GM23338 (cell line): ENCODE measurements at regions not wholly inside any gene's neighbourhood (a gene's known extent, or its start where the extent isn't known, plus 50 kb on each side); places are given as distances from the start of the nearest gene placed in this dataset.

Experiments
- ATAC-seq: fragments of 200-7000 bp; cut with Tn5 transposase; 3 replicates; pipeline ENCODE4 v1.9.1; 2020
- DNase-seq: peaks from one replicate; pipeline ENCODE4 v3.0.0-alpha.2; 2015; ENCODE audit warnings: low spot score
- H2AFZ ChIP-seq: fragments of 200-600 bp; sonication (generic); 2 replicates; pipeline ENCODE4 v1.8.0; 2016; ENCODE audit warnings: antibody characterized with exemption, mild to moderate bottlenecking, moderate library complexity
- H3F3A ChIP-seq: fragments of 200-600 bp; sonication (generic); replicated peaks from 2 replicates; pipeline ENCODE4 v1.8.0; 2017; ENCODE audit warnings: antibody characterized with exemption, mixed run types, low read depth
- H3K27ac ChIP-seq: fragments of 200-600 bp; sonication (generic); 2 replicates; pipeline ENCODE4 v1.6.1; 2016; ENCODE audit warnings: low read depth
- H3K27me3 ChIP-seq: fragments of 200-600 bp; sonication (generic); 2 replicates; pipeline ENCODE4 v1.8.0; 2016; ENCODE audit warnings: mild to moderate bottlenecking, mixed run types, moderate library complexity; ENCODE audit not compliant: insufficient read depth
- H3K36me3 ChIP-seq: fragments of 200-600 bp; sonication (generic); 2 replicates; pipeline ENCODE4 v1.8.0; 2016; ENCODE audit warnings: mild to moderate bottlenecking; ENCODE audit not compliant: insufficient read depth
- H3K4me1 ChIP-seq: fragments of 200-600 bp; sonication (generic); 2 replicates; pipeline ENCODE4 v1.8.0; 2016; ENCODE audit warnings: mild to moderate bottlenecking, moderate library complexity; ENCODE audit not compliant: insufficient read depth
- H3K4me2 ChIP-seq: fragments of 200-600 bp; sonication (generic); 2 replicates; pipeline ENCODE4 v1.7.1; 2017; ENCODE audit warnings: mixed run types
- H3K4me3 ChIP-seq: fragments of 200-600 bp; sonication (generic); 2 replicates; pipeline ENCODE4 v1.6.1; 2016; ENCODE audit warnings: mixed run types
- H3K79me2 ChIP-seq: fragments of 200-600 bp; sonication (generic); replicated peaks from 2 replicates; pipeline ENCODE4 v1.8.0; 2017; ENCODE audit warnings: mild to moderate bottlenecking; ENCODE audit not compliant: insufficient read depth
- H3K9me2 ChIP-seq: fragments of 200-600 bp; sonication (generic); 2 replicates; pipeline ENCODE4 v1.8.0; 2017; ENCODE audit not compliant: insufficient read depth
- H4K20me1 ChIP-seq: fragments of 200-600 bp; sonication (generic); replicated peaks from 2 replicates; pipeline ENCODE4 v1.8.0; 2017; ENCODE audit warnings: mild to moderate bottlenecking; ENCODE audit not compliant: insufficient read depth
- H3K27ac Mint-ChIP-seq: 2 replicates; pipeline ENCODE4 v1.8.0; 2020; ENCODE audit warnings: inconsistent platforms, mild to moderate bottlenecking, moderate library complexity, mixed read lengths
- H3K27me3 Mint-ChIP-seq: 3 replicates; pipeline ENCODE4 v1.8.0; 2022; ENCODE audit warnings: low read depth, mild to moderate bottlenecking, moderate library complexity, mixed read lengths, inconsistent platforms; ENCODE audit not compliant: insufficient read depth, poor library complexity
- H3K36me3 Mint-ChIP-seq: 3 replicates; pipeline ENCODE4 v1.8.0; 2021; ENCODE audit warnings: low read depth, mild to moderate bottlenecking, inconsistent platforms, moderate library complexity, mixed read lengths
- H3K4me1 Mint-ChIP-seq: 3 replicates; pipeline ENCODE4 v1.8.0; 2020; ENCODE audit warnings: mild to moderate bottlenecking, inconsistent platforms, mixed read lengths
- H3K4me3 Mint-ChIP-seq: 3 replicates; pipeline ENCODE4 v1.8.0; 2021; ENCODE audit warnings: moderate library complexity, mild to moderate bottlenecking, inconsistent platforms, mixed read lengths
- H3K9me3 Mint-ChIP-seq: 3 replicates; pipeline ENCODE4 v1.8.0; 2020; ENCODE audit warnings: moderate library complexity, mild to moderate bottlenecking, inconsistent platforms, mixed read lengths
- CREB1 ChIP-seq: fragments of 250-450 bp; sonication (Bioruptor Pico); IDR thresholded peaks from 2 replicates; pipeline ENCODE4 v1.5.0; 2020; ENCODE audit warnings: low read depth, mild to moderate bottlenecking, moderate library complexity
- JUNB ChIP-seq: IDR thresholded peaks from one replicate; pipeline ENCODE4 v1.6.1; 2016; ENCODE audit warnings: antibody characterized with exemption; ENCODE audit not compliant: unreplicated experiment
- NANOG ChIP-seq: IDR thresholded peaks from 2 replicates; pipeline ENCODE4 v1.6.1; 2016; ENCODE audit warnings: antibody characterized with exemption, borderline replicate concordance
- POLR2AphosphoS5 ChIP-seq: IDR thresholded peaks from 2 replicates; pipeline ENCODE4 v1.6.1; 2016; ENCODE audit warnings: antibody characterized with exemption, low read depth
- TF ChIP-seq, protein P1 (sequence below), 2 experiments: fragments of 200-600 bp in 1 of 2; sonication (generic) in 1 of 2; conservative IDR thresholded peaks; 2 replicates each; pipeline versions ENCODE4 v1.5.1 to v1.6.1; 2016 to 2017; ENCODE audit warnings: antibody characterized with exemption in 2 of 2, low read depth in 2 of 2, mild to moderate bottlenecking in 2 of 2, moderate library complexity in 1 of 2
- TF ChIP-seq, protein P2 (sequence below): IDR thresholded peaks from 2 replicates; pipeline ENCODE4 v1.6.1; 2016; ENCODE audit warnings: antibody characterized with exemption
- TF ChIP-seq, protein P3 (sequence below): fragments of 250-450 bp; sonication (Bioruptor Pico); IDR thresholded peaks from 2 replicates; pipeline ENCODE4 v1.5.0; 2020; ENCODE audit warnings: mild to moderate bottlenecking, moderate library complexity

DNA sequence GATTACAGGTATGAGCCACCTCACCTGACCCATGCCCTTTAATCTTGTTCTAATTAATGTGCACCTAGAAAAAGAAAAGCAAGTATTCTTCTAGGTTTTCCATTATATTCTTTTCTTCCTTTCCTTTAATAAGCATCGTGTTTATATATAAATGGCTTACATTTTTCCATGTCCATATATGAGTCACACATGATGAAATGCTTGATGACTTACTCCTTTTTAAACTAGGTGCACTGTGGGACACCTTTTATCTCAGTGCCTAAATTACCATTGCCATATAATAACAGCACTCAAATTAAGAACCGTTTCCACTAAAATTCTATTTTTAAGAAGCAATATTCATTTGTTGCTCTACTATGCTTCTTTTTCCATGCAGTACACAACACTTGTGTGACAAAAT lies 363.3 kb downstream of the LIG4 start (continued):
- TF ChIP-seq, protein P1, sequence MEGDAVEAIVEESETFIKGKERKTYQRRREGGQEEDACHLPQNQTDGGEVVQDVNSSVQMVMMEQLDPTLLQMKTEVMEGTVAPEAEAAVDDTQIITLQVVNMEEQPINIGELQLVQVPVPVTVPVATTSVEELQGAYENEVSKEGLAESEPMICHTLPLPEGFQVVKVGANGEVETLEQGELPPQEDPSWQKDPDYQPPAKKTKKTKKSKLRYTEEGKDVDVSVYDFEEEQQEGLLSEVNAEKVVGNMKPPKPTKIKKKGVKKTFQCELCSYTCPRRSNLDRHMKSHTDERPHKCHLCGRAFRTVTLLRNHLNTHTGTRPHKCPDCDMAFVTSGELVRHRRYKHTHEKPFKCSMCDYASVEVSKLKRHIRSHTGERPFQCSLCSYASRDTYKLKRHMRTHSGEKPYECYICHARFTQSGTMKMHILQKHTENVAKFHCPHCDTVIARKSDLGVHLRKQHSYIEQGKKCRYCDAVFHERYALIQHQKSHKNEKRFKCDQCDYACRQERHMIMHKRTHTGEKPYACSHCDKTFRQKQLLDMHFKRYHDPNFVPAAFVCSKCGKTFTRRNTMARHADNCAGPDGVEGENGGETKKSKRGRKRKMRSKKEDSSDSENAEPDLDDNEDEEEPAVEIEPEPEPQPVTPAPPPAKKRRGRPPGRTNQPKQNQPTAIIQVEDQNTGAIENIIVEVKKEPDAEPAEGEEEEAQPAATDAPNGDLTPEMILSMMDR (conservative IDR thresholded peaks at IDR 0.05; ENCODE audit: low read depth in 2 of 2) = no peak
- TF ChIP-seq, protein P2, sequence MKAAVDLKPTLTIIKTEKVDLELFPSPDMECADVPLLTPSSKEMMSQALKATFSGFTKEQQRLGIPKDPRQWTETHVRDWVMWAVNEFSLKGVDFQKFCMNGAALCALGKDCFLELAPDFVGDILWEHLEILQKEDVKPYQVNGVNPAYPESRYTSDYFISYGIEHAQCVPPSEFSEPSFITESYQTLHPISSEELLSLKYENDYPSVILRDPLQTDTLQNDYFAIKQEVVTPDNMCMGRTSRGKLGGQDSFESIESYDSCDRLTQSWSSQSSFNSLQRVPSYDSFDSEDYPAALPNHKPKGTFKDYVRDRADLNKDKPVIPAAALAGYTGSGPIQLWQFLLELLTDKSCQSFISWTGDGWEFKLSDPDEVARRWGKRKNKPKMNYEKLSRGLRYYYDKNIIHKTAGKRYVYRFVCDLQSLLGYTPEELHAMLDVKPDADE = no peak

DNA sequence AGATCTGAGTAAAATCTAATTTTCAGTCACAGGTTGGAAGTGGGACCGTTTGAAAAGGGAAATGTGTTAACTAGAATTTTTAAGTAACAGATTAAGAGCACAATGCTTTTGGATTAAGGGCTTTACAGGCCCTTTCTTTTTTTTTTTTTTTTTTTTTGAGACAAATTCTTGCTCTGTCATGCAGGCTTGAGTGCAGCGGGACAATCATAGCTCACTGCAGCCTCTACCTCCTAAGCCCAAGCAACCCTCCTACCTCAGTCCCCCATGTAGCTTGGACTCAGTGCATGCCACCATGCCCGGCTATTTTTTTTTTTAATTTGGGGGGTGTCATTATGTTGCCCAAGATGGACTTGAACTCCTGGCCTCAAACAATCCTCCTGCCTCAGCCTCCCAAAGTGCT lies 363.7 kb downstream of the LIG4 start:
- Mint-ChIP-seq H3K9me3 (no peaks in the 10 kb centered on the region), H3K4me1 (peaks cover 24% of the 10 kb centered on the region), H3K27me3 (no peaks in the 10 kb centered on the region), H3K36me3 (no peaks in the 10 kb centered on the region), H3K27ac (no peak overlapping the region), H3K4me3 (no peak overlapping the region)
- no peaks in the 10 kb centered on the region for H3K27me3 ChIP-seq
- peaks cover 38% of the 10 kb centered on the region for H3K79me2 ChIP-seq
- DNase-seq (no peak), ATAC-seq (no peak; the same call in 2 of the 3 replicates)
- H3K9me2 ChIP-seq = no peaks in the 10 kb centered on the region
- peaks cover 7% of the 10 kb centered on the region; the same call in 1 of the 2 replicates for H3K4me1 ChIP-seq
- TF ChIP-seq, protein P1 (conservative IDR thresholded peaks at IDR 0.05; ENCODE audit: low read depth in 2 of 2) = no peak
- H3K36me3 ChIP-seq = no peaks in the 10 kb centered on the region
- H3F3A ChIP-seq = no peaks in the 10 kb centered on the region
- no peak overlapping the region for H3K27ac ChIP-seq
- H2AFZ ChIP-seq = no peak overlapping the region
- H3K4me3 ChIP-seq = no peak overlapping the region
- H4K20me1 ChIP-seq = no peaks in the 10 kb centered on the region
- no peak overlapping the region for H3K4me2 ChIP-seq

GRCh38 chr13:107847406-107847805 lies 367.9 kb downstream of the LIG4 start:
- DNase-seq = peak; percentile 60
- Histone ChIP-seq H3F3A (no peaks in the 10 kb centered on the region), H3K27me3 (no peaks in the 10 kb centered on the region), H3K4me2 (no peak overlapping the region), H3K36me3 (no peaks in the 10 kb centered on the region), H3K79me2 (peaks cover 24% of the 10 kb centered on the region), H3K27ac (no peak overlapping the region), H4K20me1 (no peaks in the 10 kb centered on the region), H3K9me2 (no peaks in the 10 kb centered on the region), H3K4me3 (no peak overlapping the region), H3K4me1 (peaks cover 28% of the 10 kb centered on the region), H2AFZ (no peak overlapping the region)
- Mint-ChIP-seq H3K4me1 (peaks cover 41% of the 10 kb centered on the region), H3K9me3 (no peaks in the 10 kb centered on the region), H3K27ac (no peak overlapping the region), H3K36me3 (no peaks in the 10 kb centered on the region), H3K27me3 (no peaks in the 10 kb centered on the region), H3K4me3 (no peak overlapping the region)
- peak; percentile 91 for ATAC-seq
- TF ChIP-seq, protein P3, sequence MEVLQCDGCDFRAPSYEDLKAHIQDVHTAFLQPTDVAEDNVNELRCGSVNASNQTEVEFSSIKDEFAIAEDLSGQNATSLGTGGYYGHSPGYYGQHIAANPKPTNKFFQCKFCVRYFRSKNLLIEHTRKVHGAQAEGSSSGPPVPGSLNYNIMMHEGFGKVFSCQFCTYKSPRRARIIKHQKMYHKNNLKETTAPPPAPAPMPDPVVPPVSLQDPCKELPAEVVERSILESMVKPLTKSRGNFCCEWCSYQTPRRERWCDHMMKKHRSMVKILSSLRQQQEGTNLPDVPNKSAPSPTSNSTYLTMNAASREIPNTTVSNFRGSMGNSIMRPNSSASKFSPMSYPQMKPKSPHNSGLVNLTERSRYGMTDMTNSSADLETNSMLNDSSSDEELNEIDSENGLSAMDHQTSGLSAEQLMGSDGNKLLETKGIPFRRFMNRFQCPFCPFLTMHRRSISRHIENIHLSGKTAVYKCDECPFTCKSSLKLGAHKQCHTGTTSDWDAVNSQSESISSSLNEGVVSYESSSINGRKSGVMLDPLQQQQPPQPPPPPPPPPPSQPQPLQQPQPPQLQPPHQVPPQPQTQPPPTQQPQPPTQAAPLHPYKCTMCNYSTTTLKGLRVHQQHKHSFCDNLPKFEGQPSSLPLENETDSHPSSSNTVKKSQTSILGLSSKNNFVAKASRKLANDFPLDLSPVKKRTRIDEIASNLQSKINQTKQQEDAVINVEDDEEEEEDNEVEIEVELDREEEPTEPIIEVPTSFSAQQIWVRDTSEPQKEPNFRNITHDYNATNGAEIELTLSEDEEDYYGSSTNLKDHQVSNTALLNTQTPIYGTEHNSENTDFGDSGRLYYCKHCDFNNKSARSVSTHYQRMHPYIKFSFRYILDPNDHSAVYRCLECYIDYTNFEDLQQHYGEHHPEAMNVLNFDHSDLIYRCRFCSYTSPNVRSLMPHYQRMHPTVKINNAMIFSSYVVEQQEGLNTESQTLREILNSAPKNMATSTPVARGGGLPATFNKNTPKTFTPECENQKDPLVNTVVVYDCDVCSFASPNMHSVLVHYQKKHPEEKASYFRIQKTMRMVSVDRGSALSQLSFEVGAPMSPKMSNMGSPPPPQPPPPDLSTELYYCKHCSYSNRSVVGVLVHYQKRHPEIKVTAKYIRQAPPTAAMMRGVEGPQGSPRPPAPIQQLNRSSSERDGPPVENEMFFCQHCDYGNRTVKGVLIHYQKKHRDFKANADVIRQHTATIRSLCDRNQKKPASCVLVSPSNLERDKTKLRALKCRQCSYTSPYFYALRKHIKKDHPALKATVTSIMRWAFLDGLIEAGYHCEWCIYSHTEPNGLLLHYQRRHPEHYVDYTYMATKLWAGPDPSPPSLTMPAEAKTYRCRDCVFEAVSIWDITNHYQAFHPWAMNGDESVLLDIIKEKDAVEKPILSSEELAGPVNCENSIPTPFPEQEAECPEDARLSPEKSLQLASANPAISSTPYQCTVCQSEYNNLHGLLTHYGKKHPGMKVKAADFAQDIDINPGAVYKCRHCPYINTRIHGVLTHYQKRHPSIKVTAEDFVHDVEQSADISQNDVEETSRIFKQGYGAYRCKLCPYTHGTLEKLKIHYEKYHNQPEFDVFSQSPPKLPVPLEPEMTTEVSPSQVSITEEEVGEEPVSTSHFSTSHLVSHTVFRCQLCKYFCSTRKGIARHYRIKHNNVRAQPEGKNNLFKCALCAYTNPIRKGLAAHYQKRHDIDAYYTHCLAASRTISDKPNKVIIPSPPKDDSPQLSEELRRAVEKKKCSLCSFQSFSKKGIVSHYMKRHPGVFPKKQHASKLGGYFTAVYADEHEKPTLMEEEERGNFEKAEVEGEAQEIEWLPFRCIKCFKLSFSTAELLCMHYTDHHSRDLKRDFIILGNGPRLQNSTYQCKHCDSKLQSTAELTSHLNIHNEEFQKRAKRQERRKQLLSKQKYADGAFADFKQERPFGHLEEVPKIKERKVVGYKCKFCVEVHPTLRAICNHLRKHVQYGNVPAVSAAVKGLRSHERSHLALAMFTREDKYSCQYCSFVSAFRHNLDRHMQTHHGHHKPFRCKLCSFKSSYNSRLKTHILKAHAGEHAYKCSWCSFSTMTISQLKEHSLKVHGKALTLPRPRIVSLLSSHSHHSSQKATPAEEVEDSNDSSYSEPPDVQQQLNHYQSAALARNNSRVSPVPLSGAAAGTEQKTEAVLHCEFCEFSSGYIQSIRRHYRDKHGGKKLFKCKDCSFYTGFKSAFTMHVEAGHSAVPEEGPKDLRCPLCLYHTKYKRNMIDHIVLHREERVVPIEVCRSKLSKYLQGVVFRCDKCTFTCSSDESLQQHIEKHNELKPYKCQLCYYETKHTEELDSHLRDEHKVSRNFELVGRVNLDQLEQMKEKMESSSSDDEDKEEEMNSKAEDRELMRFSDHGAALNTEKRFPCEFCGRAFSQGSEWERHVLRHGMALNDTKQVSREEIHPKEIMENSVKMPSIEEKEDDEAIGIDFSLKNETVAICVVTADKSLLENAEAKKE (CRISPR knock-in tag) = no peak
- TF ChIP-seq POLR2AphosphoS5 = no peak
- TF ChIP-seq JUNB = no peak
- TF ChIP-seq, protein P2 = no peak
- no peak for TF ChIP-seq CREB1
- no peak for TF ChIP-seq NANOG
